ENCODE measurements at regions not wholly inside any gene's neighbourhood (a gene's known extent, or its start where the extent isn't known, plus 50 kb on each side); places are given as distances from the start of the nearest gene placed in this dataset.

- TF ChIP-seq CTCF (IDR thresholded peaks at IDR 0.05) (no peak), EZH2 (IDR thresholded peaks at IDR 0.05; ENCODE audit: borderline replicate concordance, insufficient read depth, low read depth, low read length, poor library complexity, severe bottlenecking) (no peak)
Observed at GRCh38 chr12:19681007-19681406, 241.7 kb downstream of the AEBP2 start.

Data from B cell (primary cell).